Keratinocyte (primary cell): ENCODE measurements at regions not wholly inside any gene's neighbourhood (a gene's known extent, or its start where the extent isn't known, plus 50 kb on each side); places are given as distances from the start of the nearest gene placed in this dataset.

Experiments
- DNase-seq: peaks from one replicate; pipeline ENCODE4 v3.0.0-alpha.2; 2011; ENCODE audit warnings: low read depth, missing footprints, low spot score
- FAIRE-seq: peaks from 2 replicates; lab custom pipeline; 2011; peaks lifted over from hg19 to GRCh38; lab: Jason Lieb, UNC
- H2AFZ ChIP-seq: 2 replicates; pipeline ENCODE4 v1.6.0; 2012; ENCODE audit warnings: low read length, control low read depth, inconsistent platforms; ENCODE audit not compliant: control insufficient read depth
- H3K27ac ChIP-seq: 2 replicates; pipeline ENCODE4 v1.5.1; 2011; ENCODE audit warnings: low read length; ENCODE audit not compliant: control insufficient read depth, insufficient read depth
- H3K27me3 ChIP-seq: 3 replicates; pipeline ENCODE4 v1.6.0; 2011; ENCODE audit warnings: low read length; ENCODE audit not compliant: control insufficient read depth, insufficient read depth; ENCODE audit errors: extremely low read depth
- H3K36me3 ChIP-seq, 2 experiments: 2 replicates in 1 of 2; 3 replicates in 1 of 2; pipeline ENCODE4 v1.5.1; 2011; ENCODE audit warnings: low read length in 2 of 2, mild to moderate bottlenecking in 1 of 2; ENCODE audit not compliant: control insufficient read depth in 2 of 2, insufficient read depth in 2 of 2; ENCODE audit errors: extremely low read depth in 1 of 2
- H3K4me1 ChIP-seq: 3 replicates; pipeline ENCODE4 v1.5.1; 2011; ENCODE audit warnings: low read length; ENCODE audit not compliant: control insufficient read depth, insufficient read depth; ENCODE audit errors: extremely low read depth
- H3K4me2 ChIP-seq: 3 replicates; pipeline ENCODE4 v1.6.0; 2011; ENCODE audit warnings: low read depth, low read length; ENCODE audit not compliant: control insufficient read depth, insufficient read depth; ENCODE audit errors: extremely low read depth
- H3K4me3 ChIP-seq, 3 experiments: fragments of 200-600 bp in 1 of 3; sonication (generic) in 1 of 3; 2 replicates in 2 of 3; 3 replicates in 1 of 3; pipeline ENCODE4 v1.5.1; 2011 to 2016; ENCODE audit warnings: low read length in 3 of 3, mild to moderate bottlenecking in 3 of 3, control low read depth in 2 of 3, inconsistent platforms in 1 of 3, low read depth in 1 of 3, mixed read lengths in 1 of 3, mixed run types in 1 of 3, moderate library complexity in 1 of 3; ENCODE audit not compliant: control insufficient read depth in 2 of 3, insufficient read depth in 2 of 3; ENCODE audit errors: extremely low read depth in 1 of 3
- H3K79me2 ChIP-seq: 2 replicates; pipeline ENCODE4 v1.6.0; 2012; ENCODE audit warnings: low read length; ENCODE audit not compliant: control insufficient read depth, insufficient read depth
- H3K9ac ChIP-seq: 3 replicates; pipeline ENCODE4 v1.6.0; 2011; ENCODE audit warnings: low read length; ENCODE audit not compliant: control insufficient read depth, insufficient read depth; ENCODE audit errors: extremely low read depth
- H3K9me1 ChIP-seq: 3 replicates; pipeline ENCODE4 v1.6.0; 2011; ENCODE audit warnings: low read length; ENCODE audit not compliant: control insufficient read depth, insufficient read depth; ENCODE audit errors: extremely low read depth
- H3K9me3 ChIP-seq: 2 replicates; pipeline ENCODE4 v1.5.1; 2012; ENCODE audit warnings: low read depth, low read length; ENCODE audit not compliant: control insufficient read depth
- H4K20me1 ChIP-seq: 3 replicates; pipeline ENCODE4 v1.6.0; 2011; ENCODE audit warnings: low read length; ENCODE audit not compliant: control insufficient read depth, insufficient read depth; ENCODE audit errors: extremely low read depth
- CTCF ChIP-seq, 3 experiments: IDR thresholded peaks in 1 of 3; conservative IDR thresholded peaks in 1 of 3; optimal IDR thresholded peaks in 1 of 3; 2 replicates in 2 of 3; 3 replicates in 1 of 3; pipeline versions ENCODE3 to v1.5.1; 2011; ENCODE audit warnings: low read length in 3 of 3, mild to moderate bottlenecking in 3 of 3, moderate library complexity in 2 of 3, control low read depth in 1 of 3, inconsistent platforms in 1 of 3; ENCODE audit not compliant: insufficient read depth in 2 of 3; ENCODE audit errors: extremely low read depth in 1 of 3
- EZH2 ChIP-seq: IDR thresholded peaks from one replicate; pipeline ENCODE4 v1.6.1; 2012; ENCODE audit warnings: inconsistent platforms, mild to moderate bottlenecking, low read length, moderate library complexity
- dilution Hi-C: fragments of 300-500 bp; cut with MboI; formaldehyde crosslinking; loops from one replicate; pipeline ENCODE4 v1.7.0; 2020; ENCODE audit warnings: low sequenced_read_pairs; ENCODE audit not compliant: extremely low pct_ligation_motif_present

GRCh38 chr10:80860719-80861118 is 323.0 kb downstream of the SH2D4B start:
- no peaks in the 10 kb centered on the region for H3K27me3 ChIP-seq
- no peaks in the 10 kb centered on the region for H3K4me1 ChIP-seq
- no peak overlapping the region for H3K27ac ChIP-seq
- no peak overlapping the region for H2AFZ ChIP-seq
- H4K20me1 ChIP-seq: no peaks in the 10 kb centered on the region
- DNase-seq (no peak), FAIRE-seq (no peak)
- H3K4me3 ChIP-seq: no peak overlapping the region
- dilution Hi-C loops: no loop called here
- no peak overlapping the region for H3K4me2 ChIP-seq
- H3K9me1 ChIP-seq: no peaks in the 10 kb centered on the region
- no peak for TF ChIP-seq CTCF (optimal IDR thresholded peaks at IDR 0.05 in 1 of 3, IDR thresholded peaks at IDR 0.05 in 1 of 3, conservative IDR thresholded peaks at IDR 0.05 in 1 of 3; ENCODE audit: extremely low read depth in 1 of 3, insufficient read depth in 2 of 3, low read length in 3 of 3)
- TF ChIP-seq EZH2: no peak
- H3K9me3 ChIP-seq: no peaks in the 10 kb centered on the region
- H3K36me3 ChIP-seq: no peaks in the 10 kb centered on the region
- H3K9ac ChIP-seq: no peak overlapping the region
- H3K79me2 ChIP-seq: no peaks in the 10 kb centered on the region

- no peaks in the 10 kb centered on the region for H3K36me3 ChIP-seq
- no peaks in the 10 kb centered on the region for H3K27me3 ChIP-seq
- no peaks in the 10 kb centered on the region for H3K9me1 ChIP-seq
- H3K9me3 ChIP-seq: no peaks in the 10 kb centered on the region
- no peak for FAIRE-seq
- no peak overlapping the region for H3K4me2 ChIP-seq
- no peak overlapping the region for H3K4me3 ChIP-seq
- no peaks in the 10 kb centered on the region for H3K79me2 ChIP-seq
- H4K20me1 ChIP-seq: no peaks in the 10 kb centered on the region
- no peak for TF ChIP-seq CTCF (optimal IDR thresholded peaks at IDR 0.05 in 1 of 3, IDR thresholded peaks at IDR 0.05 in 1 of 3, conservative IDR thresholded peaks at IDR 0.05 in 1 of 3; ENCODE audit: extremely low read depth in 1 of 3, insufficient read depth in 2 of 3, low read length in 3 of 3)
- no peak for TF ChIP-seq EZH2
- no peaks in the 10 kb centered on the region for H3K4me1 ChIP-seq
- no peak overlapping the region for H3K9ac ChIP-seq
- no peak overlapping the region for H3K27ac ChIP-seq
- DNase-seq: no peak
- no peak overlapping the region for H2AFZ ChIP-seq
- dilution Hi-C loops: no loop called here
Measured at GRCh38 chr10:80861882-80862281, 324.2 kb downstream of the SH2D4B start.
